SK-N-DZ (cell line): ENCODE measurements at regions not wholly inside any gene's neighbourhood (a gene's known extent, or its start where the extent isn't known, plus 50 kb on each side); places are given as distances from the start of the nearest gene placed in this dataset.
A peak's percentile ranks its signal among the peaks of the same experiment; 100 is the strongest.
"Not testable (repeated sequence)": the region's sequence is repeated elsewhere in the genome, so short reads cannot be mapped to it uniquely, and the experiment has no call there.

Source experiments
- DNase-seq: peaks from one replicate; pipeline ENCODE4 v3.0.0-alpha.2; 2015; ENCODE audit warnings: low spot score

GRCh38 chr12:19981944-19982343 is 386.4 kb upstream of the PDE3A start:
- no peak for DNase-seq

GRCh38 chr12:19988001-19988400 is 380.3 kb upstream of the PDE3A start:
- DNase-seq: no peak

DNA sequence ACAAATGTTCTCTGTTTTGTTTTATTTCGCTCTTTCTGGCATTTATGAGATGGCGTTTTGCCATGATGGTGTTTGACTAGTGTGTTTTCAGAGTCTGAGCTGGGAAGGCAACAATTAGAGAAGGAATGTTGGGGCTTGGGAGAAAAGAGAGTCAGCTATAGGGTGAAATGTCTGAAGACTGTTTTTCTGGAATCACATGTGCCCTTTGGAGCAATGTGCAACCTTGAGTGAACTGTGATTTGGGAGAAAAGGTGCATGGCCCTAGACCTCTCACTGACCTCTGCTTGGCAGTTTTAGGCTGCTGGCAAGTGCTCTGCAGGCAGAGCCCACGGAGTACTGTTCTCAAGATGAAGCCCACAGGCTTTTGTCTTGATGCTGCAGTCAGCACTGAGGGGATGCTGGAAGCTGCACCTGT is 379.9 kb upstream of the PDE3A start:
- DNase-seq: peak; percentile 33

- DNase-seq: peak; percentile 23
Measured at GRCh38 chr12:19988948-19989347, 379.4 kb upstream of the PDE3A start.

DNA sequence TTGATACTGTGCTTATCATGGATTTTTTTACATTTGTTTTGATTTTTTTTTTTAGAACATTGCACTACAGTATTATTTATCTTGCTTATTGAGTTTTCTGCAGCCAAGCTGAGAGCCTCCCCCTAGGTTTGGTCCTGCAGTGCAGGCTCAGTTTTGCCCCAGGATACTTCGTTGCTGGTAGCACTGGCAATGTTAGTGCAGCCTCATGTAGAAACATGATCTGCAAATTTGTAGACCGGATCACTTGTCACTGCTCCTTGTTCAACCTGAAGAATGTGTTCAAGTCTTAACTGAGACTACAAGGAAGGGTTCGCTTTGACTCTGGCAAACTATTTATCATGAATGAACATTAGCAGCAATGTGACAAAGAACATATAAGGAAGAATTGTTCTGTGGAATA is 377.2 kb upstream of the PDE3A start:
- no peak for DNase-seq

DNA sequence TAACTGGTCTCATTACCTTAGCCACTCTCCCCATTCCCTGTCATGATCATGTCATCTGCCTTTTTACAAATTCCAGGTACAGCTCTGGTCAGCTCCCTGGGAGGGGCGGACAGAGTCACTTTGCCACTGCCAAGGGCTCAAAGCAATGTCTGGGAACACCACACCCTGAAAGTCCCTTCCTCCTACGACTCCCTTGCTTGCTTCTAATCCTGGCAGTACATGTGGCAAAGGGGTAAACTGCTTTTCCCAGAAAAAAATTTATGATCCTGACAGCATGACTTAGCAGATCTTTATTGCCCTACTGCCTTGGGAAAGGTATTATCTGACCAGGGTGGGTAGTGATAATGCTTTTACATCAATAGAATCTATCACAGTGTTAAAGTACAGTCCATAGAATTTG is 376.0 kb upstream of the PDE3A start:
- DNase-seq: peak; percentile 45

DNA sequence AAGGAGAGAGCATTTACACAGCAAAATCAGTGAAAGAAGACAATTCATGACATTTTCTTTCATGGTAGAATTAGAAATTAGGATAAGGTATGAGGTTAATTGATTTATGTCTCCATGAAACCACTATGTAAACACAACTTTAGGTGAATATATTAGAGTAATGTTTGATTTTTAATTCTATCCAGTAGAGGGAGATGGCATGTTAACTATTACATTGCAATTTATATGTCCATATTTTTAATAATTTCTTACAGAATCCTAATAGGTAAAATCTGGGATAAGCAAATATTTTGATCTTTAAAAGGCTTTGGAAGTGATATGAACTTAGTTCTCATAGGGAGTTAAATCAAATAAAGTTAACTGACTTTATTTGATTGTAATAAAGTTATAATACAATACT is 373.4 kb upstream of the PDE3A start:
- DNase-seq: no peak

GRCh38 chr12:19997656-19998400 is 370.5 kb upstream of the PDE3A start:
- DNase-seq: no peak

GRCh38 chr12:19998411-19998810 is 369.9 kb upstream of the PDE3A start:
- DNase-seq: no peak

GRCh38 chr12:19998961-19999804 is 369.2 kb upstream of the PDE3A start:
- no peak for DNase-seq

DNA sequence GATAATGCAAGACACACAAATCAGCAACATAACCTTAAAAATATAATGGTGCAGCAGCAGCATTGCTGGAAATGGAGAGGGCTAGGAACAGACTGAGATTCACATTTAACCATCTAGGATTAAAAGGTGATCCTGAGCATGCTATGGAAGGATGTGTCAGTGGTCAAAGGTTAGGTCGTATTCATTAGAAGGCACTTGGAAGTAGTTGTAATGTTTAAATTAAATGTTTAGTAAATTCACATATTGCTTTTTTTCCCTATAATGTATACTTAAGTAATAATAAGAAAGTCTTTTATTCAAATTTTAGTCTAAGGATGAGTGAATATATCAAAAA is 368.6 kb upstream of the PDE3A start:
- no peak for DNase-seq

GRCh38 chr12:20000229-20000849 is 368.0 kb upstream of the PDE3A start:
- DNase-seq: no peak

GRCh38 chr12:20003252-20003651 is 365.1 kb upstream of the PDE3A start:
- no peak for DNase-seq

GRCh38 chr12:20004952-20005351 is 363.4 kb upstream of the PDE3A start:
- DNase-seq: no peak

DNA sequence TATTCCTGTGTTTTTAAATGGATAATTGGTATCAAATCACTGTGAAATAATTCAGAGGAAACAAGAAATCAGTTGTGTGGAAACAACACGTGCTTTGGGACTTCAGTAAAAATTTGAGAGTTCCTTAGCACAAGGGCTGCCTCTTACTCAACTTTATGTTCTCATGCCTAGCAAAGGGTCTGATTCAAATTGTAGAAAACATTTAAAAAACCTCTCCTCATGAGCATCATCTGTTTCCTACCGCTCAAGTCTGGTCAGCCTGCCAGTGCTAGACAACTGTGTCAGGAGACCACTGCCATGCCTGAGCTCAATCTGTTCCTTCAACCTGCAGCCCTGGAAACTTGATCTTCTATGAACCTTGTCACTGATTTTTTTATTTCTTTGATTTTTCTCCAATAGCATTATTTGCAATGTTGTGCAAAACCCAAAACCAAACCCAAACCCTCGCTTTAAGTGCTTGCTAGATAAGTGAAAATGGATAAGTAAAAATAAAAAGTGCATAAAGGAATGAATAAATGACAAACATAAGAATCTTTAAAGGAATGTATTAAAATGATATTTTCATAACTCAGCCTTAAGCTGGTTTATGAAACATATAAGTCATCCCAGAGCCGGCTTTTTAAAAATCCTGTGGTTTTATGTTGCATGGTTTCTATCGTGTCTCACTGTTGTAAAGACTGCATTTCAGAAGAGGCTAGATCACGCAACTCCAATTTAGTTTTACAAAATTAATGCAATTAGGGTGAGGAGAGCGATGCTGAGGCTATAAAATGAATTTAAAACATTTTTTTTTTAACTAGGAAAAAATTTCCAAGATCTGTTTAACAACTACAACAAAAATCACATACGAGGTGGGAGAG is 361.2 kb upstream of the PDE3A start:
- DNase-seq: no peak

- not testable (repeated sequence) for DNase-seq
Measured at GRCh38 chr12:20009965-20010364, 358.4 kb upstream of the PDE3A start.

DNA sequence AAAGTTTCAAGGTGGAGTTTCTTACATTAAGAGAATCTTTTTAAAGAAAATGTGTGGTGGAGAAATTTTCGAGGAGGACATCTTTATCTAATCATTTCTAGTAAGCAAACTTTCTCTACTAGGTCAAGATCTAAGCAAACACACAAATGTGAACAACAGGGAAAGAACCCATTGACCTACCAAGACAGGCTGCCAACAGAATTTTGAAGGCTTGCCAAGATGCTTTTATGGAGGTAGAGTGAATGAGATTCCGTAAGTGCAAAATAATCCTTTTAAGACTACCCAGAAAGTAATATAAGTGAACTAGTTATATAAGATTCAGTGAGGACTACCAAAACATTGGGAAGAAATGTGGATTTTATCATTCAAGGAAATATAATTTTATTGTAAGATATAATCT is 357.1 kb upstream of the PDE3A start:
- no peak for DNase-seq

- no peak for DNase-seq
Measured at GRCh38 chr12:20017802-20018201, 350.5 kb upstream of the PDE3A start.

- no peak for DNase-seq
Measured at GRCh38 chr12:20018406-20018805, 349.9 kb upstream of the PDE3A start.

GRCh38 chr12:20024194-20024593 is 344.1 kb upstream of the PDE3A start:
- no peak for DNase-seq

DNA sequence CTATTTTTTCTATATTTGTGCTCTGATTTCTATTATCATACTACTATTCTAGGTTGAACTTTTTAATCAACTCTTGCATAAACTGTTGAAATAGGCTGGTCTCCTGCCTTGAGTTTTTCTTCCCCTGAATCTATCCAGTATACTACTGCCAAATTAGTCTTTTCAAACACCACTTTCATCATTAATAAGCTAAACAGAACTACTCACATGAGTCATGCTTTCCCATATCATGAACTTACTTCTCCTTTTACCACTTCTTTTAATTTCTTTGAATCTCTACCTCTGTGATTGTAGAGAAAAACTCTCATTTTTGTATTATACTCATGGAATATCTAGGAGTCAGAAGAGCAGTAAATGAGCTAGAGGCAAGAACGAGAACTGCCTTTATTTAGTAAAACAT is 340.3 kb upstream of the PDE3A start:
- DNase-seq: no peak

DNA sequence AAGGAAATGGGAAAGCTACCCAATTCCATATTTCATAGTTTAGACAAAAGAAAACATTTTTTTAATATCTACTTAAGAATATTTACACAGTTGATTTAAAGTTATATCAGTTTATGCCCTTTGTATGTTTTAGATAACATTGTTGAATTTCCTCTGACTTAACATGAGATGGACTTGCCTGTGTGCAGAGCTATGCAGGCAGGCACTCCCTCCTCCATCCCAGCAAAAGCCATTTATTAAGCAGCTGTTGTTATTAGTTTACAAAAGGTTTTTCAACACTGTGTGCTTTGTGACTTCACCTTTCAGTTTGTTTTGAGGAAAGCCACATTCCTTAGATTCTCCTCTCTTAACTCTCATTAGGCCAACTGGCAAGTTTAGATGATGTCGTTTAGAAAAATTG is 337.5 kb upstream of the PDE3A start:
- no peak for DNase-seq
